Activated CD4-positive, CD25-positive, alpha-beta regulatory T cell treated with anti-CD3 and anti-CD28 coated beads, Interleukin-2, amount 50 U/mL, for 24 hours (primary cell): ENCODE measurements at regions not wholly inside any gene's neighbourhood (a gene's known extent, or its start where the extent isn't known, plus 50 kb on each side); places are given as distances from the start of the nearest gene placed in this dataset.
"Not testable (repeated sequence)": the region's sequence is repeated elsewhere in the genome, so short reads cannot be mapped to it uniquely, and the experiment has no call there.

Experiments
- ATAC-seq, 2 donors: fragments of 150-1000 bp; cut with Tn5 transposase; one replicate each; pipeline ENCODE4 v1.10.0; 2021; ENCODE audit warnings: mild to moderate bottlenecking in 1 of 2, moderate library complexity in 1 of 2

GRCh38 chr5:124927735-124928134, 181.3 kb upstream of the ZNF608 start:
- no peak for ATAC-seq

GRCh38 chr5:124929000-124929399, 182.6 kb upstream of the ZNF608 start:
- ATAC-seq: no peak

- ATAC-seq: no peak
Observed at GRCh38 chr5:124932791-124933600, 186.6 kb upstream of the ZNF608 start.

- ATAC-seq: peak; percentile 8 to 61
Observed at GRCh38 chr5:124935065-124935464, 188.6 kb upstream of the ZNF608 start.

DNA sequence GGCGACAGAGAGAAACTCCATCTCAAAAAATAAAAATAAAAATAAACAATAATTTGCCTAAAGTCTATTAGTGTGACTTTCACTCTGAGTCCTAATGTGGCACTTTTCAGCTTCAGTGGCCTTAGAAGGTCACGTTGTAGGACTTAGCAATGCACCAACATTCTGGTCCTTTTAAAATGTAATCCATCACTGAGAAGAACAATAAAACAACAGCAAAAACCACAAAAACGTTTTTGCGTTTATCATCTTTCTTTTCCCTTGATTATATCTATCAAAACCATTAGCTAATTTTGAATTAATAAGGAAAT, 190.1 kb upstream of the ZNF608 start:
- no peak for ATAC-seq

DNA sequence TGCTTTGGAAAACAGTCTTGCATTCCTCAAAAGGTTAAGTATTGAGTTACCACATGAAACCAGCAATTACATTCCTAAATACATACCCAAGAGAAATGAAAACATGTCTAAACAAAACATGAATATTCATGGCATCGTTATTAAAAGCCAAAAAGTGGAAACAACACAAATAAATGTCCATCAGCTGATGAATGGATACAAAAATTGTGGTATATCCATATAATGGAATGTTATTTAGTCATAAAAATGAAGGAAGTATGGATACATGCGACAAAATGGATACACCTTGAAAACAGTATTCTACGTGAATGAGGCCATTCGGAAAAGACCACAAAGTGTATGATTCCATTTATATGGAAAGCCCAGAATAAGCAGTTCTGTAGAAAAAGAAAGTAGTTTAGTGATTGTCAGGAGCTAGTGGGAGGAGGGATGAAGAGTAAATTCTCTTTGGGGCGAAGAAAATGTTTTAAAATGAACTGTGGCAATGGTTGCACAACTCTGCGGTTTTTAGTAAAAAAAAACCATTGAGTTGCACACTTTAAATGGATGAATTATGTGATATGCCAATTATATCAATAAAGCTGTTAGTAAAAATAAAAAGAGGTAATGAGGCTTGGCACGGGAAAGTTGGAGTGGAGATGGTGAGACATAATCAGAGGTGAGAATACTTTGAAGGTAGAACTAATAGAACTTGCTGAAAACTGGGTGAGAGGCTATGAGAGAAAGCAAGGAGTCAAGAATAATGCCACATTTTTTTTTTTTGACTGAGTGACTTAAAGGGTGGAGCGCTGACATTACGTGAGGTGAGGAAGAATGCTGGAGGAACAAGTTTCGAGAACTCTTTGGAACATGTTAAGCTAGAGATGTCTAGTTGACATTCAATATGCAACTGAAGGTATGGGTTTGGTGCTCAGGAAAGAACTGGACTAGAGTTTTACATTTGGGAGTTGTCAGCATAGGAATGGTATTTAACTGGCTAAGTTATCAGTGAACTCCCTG, 194.9 kb upstream of the ZNF608 start:
- no peak for ATAC-seq

DNA sequence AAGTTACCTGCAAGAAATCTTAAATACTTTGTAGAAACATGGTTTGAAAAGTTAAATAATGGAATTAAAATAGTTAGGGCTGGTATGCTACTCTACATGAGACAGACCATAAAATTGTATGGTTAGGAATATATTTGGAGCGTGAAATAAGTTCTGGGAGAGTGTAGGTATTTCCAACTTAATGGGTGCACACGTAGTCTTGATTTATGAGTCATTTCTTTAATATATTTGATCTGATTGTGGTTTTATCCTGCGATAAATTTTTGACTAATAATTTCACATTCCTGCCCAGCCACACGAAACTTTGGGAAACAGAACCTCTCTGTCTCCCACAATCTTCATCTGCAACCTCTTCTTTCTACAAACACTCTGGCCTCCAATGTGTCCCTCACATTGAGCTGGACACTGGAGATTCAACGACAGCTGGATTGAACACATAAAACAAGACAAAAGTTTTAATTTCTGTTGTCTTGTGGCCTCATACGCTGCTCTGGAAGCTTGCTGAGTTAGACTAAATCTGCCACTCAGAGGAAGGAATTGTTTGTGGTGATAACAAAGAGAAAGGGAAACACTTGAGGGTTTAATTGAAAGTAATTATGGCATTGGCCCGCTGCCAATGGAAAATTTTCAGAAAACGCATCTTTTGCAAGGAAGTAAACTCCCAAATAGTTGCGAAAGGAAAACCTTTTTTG, 201.8 kb upstream of the ZNF608 start:
- ATAC-seq: no peak

- no peak for ATAC-seq
Observed at GRCh38 chr5:124948754-124949275, 202.4 kb upstream of the ZNF608 start.

DNA sequence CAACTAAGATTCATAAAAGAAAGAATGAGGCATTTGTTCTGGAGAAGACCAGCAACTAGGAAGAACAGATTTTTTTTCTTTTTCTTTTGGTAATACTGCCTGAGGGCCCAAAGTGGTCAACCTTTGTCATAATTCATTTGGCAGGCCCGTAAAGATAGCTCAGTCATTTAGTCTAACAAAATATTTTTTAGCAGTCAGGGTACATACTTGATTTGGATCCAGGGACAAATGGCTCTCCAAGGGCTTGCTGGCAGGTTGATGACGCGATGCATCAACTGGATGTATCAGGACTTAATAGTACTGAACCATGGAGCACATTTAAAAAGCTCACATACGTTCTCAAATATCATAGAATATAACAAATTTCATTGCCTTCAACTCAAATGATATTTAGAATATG, 203.4 kb upstream of the ZNF608 start:
- ATAC-seq: no peak

DNA sequence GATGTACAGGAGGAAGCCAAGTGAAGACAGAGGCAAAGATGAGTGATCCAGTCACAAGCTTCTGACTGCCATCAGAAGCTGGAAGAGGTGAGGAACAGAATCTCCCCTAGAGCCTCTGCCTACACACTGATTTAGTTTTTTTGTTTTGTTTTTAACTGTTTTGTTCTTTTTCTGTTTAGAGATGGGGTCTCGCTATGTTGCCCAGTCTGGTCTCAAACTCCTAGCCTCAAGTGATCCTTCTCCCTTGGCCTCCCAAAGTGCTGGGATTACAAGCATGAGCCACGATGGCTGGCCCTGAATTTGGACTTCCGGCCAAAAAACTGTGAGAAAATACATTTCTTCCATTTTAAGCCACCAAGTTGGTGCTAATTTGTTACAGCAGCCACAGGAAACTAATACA, 204.7 kb upstream of the ZNF608 start:
- ATAC-seq: no peak

DNA sequence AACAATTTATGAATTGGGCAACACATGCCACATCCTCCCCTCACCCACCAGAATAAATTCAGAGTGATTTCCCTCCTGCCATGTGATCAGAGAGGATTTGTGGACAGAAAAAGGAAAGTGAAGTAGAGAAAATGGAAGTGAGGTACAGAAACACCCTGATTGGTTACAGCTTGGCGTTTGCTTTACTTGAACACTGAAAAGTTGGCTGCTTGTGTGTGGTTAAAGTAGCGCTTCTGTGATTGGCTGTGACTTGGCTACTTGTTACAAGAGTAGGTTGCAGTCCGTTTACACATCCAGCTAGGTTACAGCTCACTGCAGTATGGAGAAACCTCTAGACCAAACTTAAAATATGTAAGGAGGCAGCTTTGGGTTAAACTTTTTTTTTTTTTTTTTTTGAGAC, 205.2 kb upstream of the ZNF608 start:
- peak in 1 of 2 donors; percentile 42 for ATAC-seq

- ATAC-seq: peak in 1 of 2 donors; percentile 80
Observed at GRCh38 chr5:124952079-124952478, 205.6 kb upstream of the ZNF608 start.

DNA sequence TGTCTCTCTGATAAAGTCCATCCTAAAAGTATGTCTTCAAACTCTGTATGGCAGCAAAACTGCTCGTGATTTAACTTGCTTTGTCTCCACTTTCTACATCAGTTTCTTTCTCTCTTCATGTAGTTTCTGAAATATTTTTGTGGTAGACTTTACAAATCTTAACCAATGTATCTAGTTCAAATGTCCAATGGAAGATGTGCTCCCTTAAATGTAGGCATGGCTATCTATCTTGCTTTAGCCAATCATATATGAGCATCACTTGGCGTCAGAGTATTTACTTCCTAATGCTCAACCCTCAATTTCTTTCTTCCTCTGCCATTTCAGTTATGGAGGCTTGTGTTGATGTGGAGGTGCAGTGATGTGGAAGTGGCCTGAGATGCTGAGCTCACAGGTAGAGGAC, 206.1 kb upstream of the ZNF608 start:
- ATAC-seq: no peak

DNA sequence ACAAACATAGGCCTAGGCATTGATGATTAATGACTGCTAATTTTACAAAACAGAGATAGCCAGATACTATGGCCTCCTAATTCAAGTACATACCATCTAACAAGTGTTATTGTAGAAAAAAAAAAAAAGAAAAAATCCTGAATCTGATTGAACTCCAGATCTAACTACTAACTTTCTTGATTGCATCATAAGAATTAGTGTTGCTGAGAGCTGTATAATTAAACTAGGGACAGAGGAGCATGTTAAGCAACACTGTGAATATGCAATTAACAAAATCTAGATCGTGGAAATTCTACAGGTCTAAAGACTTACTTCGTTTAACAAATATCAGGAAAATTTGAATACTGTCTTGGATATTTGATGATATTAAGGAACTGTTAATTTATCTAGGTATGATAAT, 208.3 kb upstream of the ZNF608 start:
- no peak for ATAC-seq

GRCh38 chr5:124956471-124957029, 210.1 kb upstream of the ZNF608 start:
- ATAC-seq: no peak

DNA sequence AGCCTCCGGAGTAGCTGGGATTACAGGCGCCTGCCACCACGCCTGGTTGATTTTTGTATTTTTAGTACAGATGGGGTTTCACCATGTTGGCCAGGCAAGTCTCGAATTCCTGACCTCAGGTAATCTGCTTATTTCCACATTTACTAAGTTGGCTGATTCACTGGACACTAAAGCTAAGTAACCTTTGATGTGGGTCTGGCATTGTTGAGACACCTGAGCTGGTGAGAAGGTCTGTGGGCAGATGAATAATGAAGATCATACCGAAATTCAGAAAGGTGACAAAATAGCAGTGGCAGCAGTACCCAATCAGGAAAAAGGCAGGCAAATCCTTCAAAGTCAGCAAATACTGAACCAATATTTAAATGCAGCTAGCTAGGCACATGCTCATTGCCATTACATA, 210.6 kb upstream of the ZNF608 start:
- ATAC-seq: no peak

DNA sequence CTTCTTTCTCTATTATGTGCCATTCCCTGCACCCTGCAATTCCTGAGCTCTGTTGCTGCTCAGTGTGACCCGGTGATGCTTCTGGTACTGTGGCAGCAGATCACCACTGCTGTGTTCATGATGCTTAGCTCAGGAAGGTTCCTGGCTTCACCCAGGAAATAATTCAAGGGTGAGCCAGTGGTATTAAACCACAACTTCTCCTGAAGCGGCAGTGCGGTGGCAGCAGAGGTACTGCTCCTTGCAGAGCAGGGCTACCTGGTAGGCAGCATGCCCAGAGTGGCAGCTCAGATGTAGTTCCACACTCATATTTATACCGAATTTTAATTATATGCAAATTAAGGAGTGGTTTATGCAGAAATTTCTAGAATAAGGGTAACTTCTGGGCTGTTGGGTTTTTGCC, 213.8 kb upstream of the ZNF608 start:
- no peak for ATAC-seq

DNA sequence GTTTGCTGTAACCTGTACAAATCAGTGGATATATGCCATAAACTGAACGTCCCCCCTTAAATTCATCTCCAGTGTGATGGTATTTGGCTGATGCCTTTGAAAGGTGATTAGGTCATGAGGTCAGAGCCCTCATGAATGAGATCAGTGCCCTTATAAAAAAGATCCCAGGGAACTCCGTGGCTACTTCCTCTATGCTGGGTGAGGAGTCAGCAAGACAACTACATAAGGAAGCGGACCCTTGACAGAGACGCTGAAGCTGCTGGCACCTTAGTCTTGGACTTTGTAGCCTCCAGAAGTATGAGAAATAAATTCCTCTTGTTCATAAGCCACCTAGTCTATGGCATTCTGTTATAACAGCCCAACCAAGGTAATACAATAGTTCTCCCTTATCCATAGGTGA, 215.1 kb upstream of the ZNF608 start:
- no peak for ATAC-seq

- no peak for ATAC-seq
Observed at GRCh38 chr5:124962111-124962510, 215.7 kb upstream of the ZNF608 start.

GRCh38 chr5:124962735-124963134, 216.3 kb upstream of the ZNF608 start:
- ATAC-seq: no peak

DNA sequence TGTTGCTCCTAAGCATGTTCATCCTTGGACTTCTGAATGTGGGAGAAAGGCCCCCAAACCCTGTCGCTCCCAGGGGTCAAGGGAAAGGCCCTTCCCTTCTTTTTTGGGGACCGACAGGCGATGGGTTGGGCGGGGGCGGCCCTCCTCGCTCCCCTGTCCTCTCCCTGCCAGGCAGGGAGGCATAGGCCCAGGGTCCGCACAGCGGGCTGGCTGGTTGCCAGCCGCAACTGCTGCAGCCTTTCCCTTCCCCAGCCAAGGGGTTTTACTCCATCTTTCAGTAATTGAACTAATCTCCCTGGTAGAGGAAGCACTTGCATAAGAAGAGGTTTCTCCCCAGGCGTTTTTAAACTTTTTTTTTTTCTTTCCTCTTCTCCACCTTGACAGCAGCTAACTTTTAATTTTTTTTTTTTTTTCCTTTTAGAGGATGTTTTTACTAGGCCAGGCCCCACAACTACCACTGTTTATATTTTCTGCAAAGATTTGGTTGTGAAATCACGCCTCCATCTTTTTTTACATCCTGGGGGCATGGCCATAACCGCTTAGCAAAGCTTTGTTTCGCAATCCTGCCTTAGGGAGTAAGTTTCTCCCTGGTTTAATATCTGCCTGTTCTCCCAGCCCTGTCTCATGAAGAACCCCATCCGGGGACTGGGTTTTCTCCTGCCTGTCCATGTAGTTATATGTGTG, 216.9 kb upstream of the ZNF608 start:
- ATAC-seq: no peak

DNA sequence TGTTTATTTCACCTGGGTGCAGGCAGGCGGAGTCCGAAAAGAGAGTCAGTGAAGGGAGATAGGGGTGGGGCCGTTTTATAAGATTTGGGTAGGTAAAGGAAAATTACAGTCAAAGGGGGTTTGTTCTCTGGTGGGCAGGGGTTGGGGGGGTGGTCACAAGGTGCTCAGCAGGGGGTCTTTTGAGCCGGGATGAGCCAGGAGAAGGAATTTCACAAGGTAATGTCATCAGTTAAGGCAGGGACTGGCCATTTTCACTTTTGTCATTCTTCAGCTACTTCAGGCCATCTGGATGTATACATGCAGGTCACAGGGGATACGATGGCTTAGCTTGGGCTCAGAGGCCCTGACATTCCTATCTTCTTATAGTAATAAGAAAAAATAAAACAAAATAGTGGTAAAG, 220.3 kb upstream of the ZNF608 start:
- not testable (repeated sequence) for ATAC-seq
